H9 (cell line): ENCODE measurements at regions not wholly inside any gene's neighbourhood (a gene's known extent, or its start where the extent isn't known, plus 50 kb on each side); places are given as distances from the start of the nearest gene placed in this dataset.

Experiments
- DNase-seq: peaks from one replicate; pipeline ENCODE4 v3.0.0-alpha.2; 2017
- H2AFZ ChIP-seq: one replicate; pipeline ENCODE4 v1.6.1; 2013; ENCODE audit warnings: mild to moderate bottlenecking, low read length, control low read depth, moderate library complexity
- H2AK5ac ChIP-seq: 2 replicates; pipeline ENCODE4 v1.6.1; 2013; ENCODE audit warnings: low read length, control low read depth, mixed read lengths; ENCODE audit not compliant: insufficient read length
- H2BK120ac ChIP-seq: one replicate; pipeline ENCODE4 v1.6.1; 2013; ENCODE audit warnings: low read depth, mild to moderate bottlenecking, low read length, control low read depth, inconsistent platforms; ENCODE audit not compliant: poor library complexity, severe bottlenecking
- H2BK12ac ChIP-seq: 2 replicates; pipeline ENCODE4 v1.6.1; 2013; ENCODE audit warnings: low read length, control low read depth, mixed read lengths, low read depth; ENCODE audit not compliant: insufficient read length
- H2BK15ac ChIP-seq: 2 replicates; pipeline ENCODE4 v1.6.1; 2013; ENCODE audit warnings: low read depth, low read length, control low read depth
- H2BK20ac ChIP-seq: one replicate; pipeline ENCODE4 v1.6.1; 2013; ENCODE audit warnings: low read depth, mild to moderate bottlenecking, low read length, control low read depth, inconsistent platforms; ENCODE audit not compliant: poor library complexity, severe bottlenecking
- H2BK5ac ChIP-seq: 2 replicates; pipeline ENCODE4 v1.6.1; 2013; ENCODE audit warnings: low read length, control low read depth, mixed read lengths; ENCODE audit not compliant: insufficient read length
- H3K14ac ChIP-seq: 2 replicates; pipeline ENCODE4 v1.6.1; 2013; ENCODE audit warnings: low read length, control low read depth; ENCODE audit not compliant: insufficient read depth
- H3K18ac ChIP-seq: 2 replicates; pipeline ENCODE4 v1.6.1; 2013; ENCODE audit warnings: low read depth, mild to moderate bottlenecking, mixed read lengths, low read length, control low read depth; ENCODE audit not compliant: insufficient read length
- H3K23ac ChIP-seq: 2 replicates; pipeline ENCODE4 v1.6.1; 2013; ENCODE audit warnings: low read length, control low read depth, mixed read lengths, low read depth; ENCODE audit not compliant: insufficient read length
- H3K23me2 ChIP-seq: 2 replicates; pipeline ENCODE4 v1.6.1; 2013; ENCODE audit warnings: low read depth, mild to moderate bottlenecking, mixed read lengths, low read length, control low read depth; ENCODE audit not compliant: insufficient read length, poor library complexity, severe bottlenecking
- H3K27ac ChIP-seq: 2 replicates; pipeline ENCODE4 v1.5.1; 2013; ENCODE audit warnings: low read length, control low read depth, mixed read lengths, low read depth; ENCODE audit not compliant: insufficient read length
- H3K27me3 ChIP-seq: 2 replicates; pipeline ENCODE4 v1.6.1; 2013; ENCODE audit warnings: low read length, control low read depth, inconsistent platforms; ENCODE audit not compliant: insufficient read depth
- H3K4ac ChIP-seq: 2 replicates; pipeline ENCODE4 v1.6.1; 2013; ENCODE audit warnings: low read depth, mild to moderate bottlenecking, control low read depth, inconsistent platforms, low read length, moderate library complexity
- H3K4me1 ChIP-seq: 2 replicates; pipeline ENCODE4 v1.6.1; 2013; ENCODE audit warnings: low read length, control low read depth, inconsistent platforms; ENCODE audit not compliant: insufficient read depth
- H3K4me2 ChIP-seq: 2 replicates; pipeline ENCODE4 v1.6.1; 2013; ENCODE audit warnings: low read length, control low read depth, mixed read lengths; ENCODE audit not compliant: insufficient read length, insufficient read depth
- H3K56ac ChIP-seq: 2 replicates; pipeline ENCODE4 v1.6.1; 2013; ENCODE audit warnings: low read depth, mild to moderate bottlenecking, mixed read lengths, low read length, control low read depth; ENCODE audit not compliant: insufficient read length
- H3K79me1 ChIP-seq: 2 replicates; pipeline ENCODE4 v1.6.1; 2013; ENCODE audit warnings: low read depth, mild to moderate bottlenecking, moderate library complexity, low read length, control low read depth, inconsistent platforms; ENCODE audit not compliant: insufficient read depth, poor library complexity, severe bottlenecking
- H3K79me2 ChIP-seq: 2 replicates; pipeline ENCODE4 v1.6.1; 2013; ENCODE audit warnings: low read length, control low read depth, inconsistent platforms; ENCODE audit not compliant: insufficient read depth
- H3K9ac ChIP-seq: 2 replicates; pipeline ENCODE4 v1.6.1; 2013; ENCODE audit warnings: low read length, control low read depth, mixed read lengths; ENCODE audit not compliant: insufficient read length; ENCODE audit errors: extremely low read depth
- H3K9me3 ChIP-seq: one replicate; pipeline ENCODE4 v1.6.1; 2013; ENCODE audit warnings: low read depth, low read length, inconsistent platforms; ENCODE audit not compliant: control insufficient read depth
- H3T11ph ChIP-seq: one replicate; pipeline ENCODE4 v1.6.1; 2013; ENCODE audit warnings: mild to moderate bottlenecking, low read length, control low read depth, inconsistent platforms
- H4K20me1 ChIP-seq: one replicate; pipeline ENCODE4 v1.6.1; 2013; ENCODE audit not compliant: control insufficient read depth, insufficient read length, insufficient read depth
- H4K5ac ChIP-seq: 2 replicates; pipeline ENCODE4 v1.6.1; 2013; ENCODE audit warnings: low read depth, mild to moderate bottlenecking, mixed read lengths, low read length, control low read depth; ENCODE audit not compliant: insufficient read length
- H4K8ac ChIP-seq: replicated peaks from 2 replicates; pipeline ENCODE4 v1.6.1; 2013; ENCODE audit warnings: low read length, control low read depth, mixed read lengths, low read depth; ENCODE audit not compliant: insufficient read length
- H4K91ac ChIP-seq: 2 replicates; pipeline ENCODE4 v1.6.1; 2013; ENCODE audit warnings: low read depth, mild to moderate bottlenecking, moderate library complexity, mixed read lengths, low read length, control low read depth; ENCODE audit not compliant: insufficient read length
- H3K27ac Mint-ChIP-seq, 3 experiments: 2 replicates in 2 of 3; 3 replicates in 1 of 3; pipeline ENCODE4 v1.8.0; 2020 to 2021; ENCODE audit warnings: mixed read lengths in 3 of 3, mild to moderate bottlenecking in 1 of 3, moderate library complexity in 1 of 3
- H3K27me3 Mint-ChIP-seq: 2 replicates; pipeline ENCODE4 v1.8.0; 2021; ENCODE audit warnings: low read depth, mild to moderate bottlenecking, moderate library complexity, mixed read lengths
- H3K36me3 Mint-ChIP-seq, 3 experiments: 2 replicates in 2 of 3; 3 replicates in 1 of 3; pipeline ENCODE4 v1.8.0; 2020 to 2021; ENCODE audit warnings: low read depth in 3 of 3, mixed read lengths in 3 of 3; ENCODE audit not compliant: insufficient read depth in 1 of 3
- H3K4me1 Mint-ChIP-seq, 2 experiments: 2 replicates each; pipeline ENCODE4 v1.8.0; 2020; ENCODE audit warnings: mixed read lengths in 2 of 2
- H3K4me3 Mint-ChIP-seq, 2 experiments: 2 replicates in 1 of 2; 3 replicates in 1 of 2; pipeline ENCODE4 v1.8.0; 2020 to 2021; ENCODE audit warnings: mild to moderate bottlenecking in 2 of 2, mixed read lengths in 2 of 2, moderate library complexity in 1 of 2
- H3K9me3 Mint-ChIP-seq, 2 experiments: 2 replicates in 1 of 2; 3 replicates in 1 of 2; pipeline ENCODE4 v1.8.0; 2020; ENCODE audit warnings: mild to moderate bottlenecking in 2 of 2, mixed read lengths in 2 of 2, moderate library complexity in 1 of 2
- CTCF ChIP-seq: fragments of 200-600 bp; sonication (generic); conservative IDR thresholded peaks from 3 replicates; pipeline ENCODE4 v1.8.0; 2021; ENCODE audit warnings: antibody characterized with exemption, mild to moderate bottlenecking
- WGBS: extraction: QIAGEN DNeasy Blood & Tissue Kit; methylation state at CpG from one replicate; pipeline ENCODE4 v1.1.7; 2013; ENCODE audit warnings: missing lambda C conversion rate, low lambda C conversion rate, mixed read lengths; ENCODE audit not compliant: insufficient read length; ENCODE audit errors: extremely low coverage; 5-methylcytosine and 5-hydroxymethylcytosine counted together

- H2BK5ac ChIP-seq = no peak overlapping the region
- no peak overlapping the region for H3K14ac ChIP-seq
- Mint-ChIP-seq H3K27ac (no peak overlapping the region), H3K4me3 (no peak overlapping the region), H3K9me3 (no peaks in the 10 kb centered on the region), H3K4me1 (peaks cover 0 to 8% of the 10 kb centered on the region in 2 experiments; a peak in 2 of 4 replicates), H3K27me3 (peaks cover 7% of the 10 kb centered on the region), H3K36me3 (no peaks in the 10 kb centered on the region)
- no peaks in the 10 kb centered on the region for H3K23me2 ChIP-seq
- H3K4me2 ChIP-seq = no peak overlapping the region
- H3K27ac ChIP-seq = no peak overlapping the region
- H3K79me1 ChIP-seq = no peaks in the 10 kb centered on the region
- H2AFZ ChIP-seq = no peak overlapping the region
- no peak for TF ChIP-seq CTCF
- H3T11ph ChIP-seq = no peak overlapping the region
- H4K20me1 ChIP-seq = no peaks in the 10 kb centered on the region
- H3K56ac ChIP-seq = no peak overlapping the region
- H3K18ac ChIP-seq = no peak overlapping the region
- H3K9me3 ChIP-seq = no peaks in the 10 kb centered on the region
- no peaks in the 10 kb centered on the region for H3K27me3 ChIP-seq
- H4K8ac ChIP-seq = no peak overlapping the region
- H2BK12ac ChIP-seq = no peak overlapping the region
- no peak overlapping the region for H3K9ac ChIP-seq
- no peaks in the 10 kb centered on the region for H3K4me1 ChIP-seq
- H2AK5ac ChIP-seq = no peak overlapping the region
- H3K4ac ChIP-seq = no peak overlapping the region
- H2BK120ac ChIP-seq = no peak overlapping the region
- H2BK20ac ChIP-seq = no peak overlapping the region
- no peak for DNase-seq
- H4K91ac ChIP-seq = no peak overlapping the region
- no CpG with 5 or more reads among the region's 2 CpGs for whole genome bisulfite sequencing
- no peak overlapping the region for H4K5ac ChIP-seq
- H2BK15ac ChIP-seq = no peak overlapping the region
- H3K23ac ChIP-seq = no peak overlapping the region
- H3K79me2 ChIP-seq = no peaks in the 10 kb centered on the region
Measured at GRCh38 chr6:40891131-40891530, 147.9 kb downstream of the UNC5CL start.
